ENCODE measurements at regions not wholly inside any gene's neighbourhood (a gene's known extent, or its start where the extent isn't known, plus 50 kb on each side); places are given as distances from the start of the nearest gene placed in this dataset.

DNA sequence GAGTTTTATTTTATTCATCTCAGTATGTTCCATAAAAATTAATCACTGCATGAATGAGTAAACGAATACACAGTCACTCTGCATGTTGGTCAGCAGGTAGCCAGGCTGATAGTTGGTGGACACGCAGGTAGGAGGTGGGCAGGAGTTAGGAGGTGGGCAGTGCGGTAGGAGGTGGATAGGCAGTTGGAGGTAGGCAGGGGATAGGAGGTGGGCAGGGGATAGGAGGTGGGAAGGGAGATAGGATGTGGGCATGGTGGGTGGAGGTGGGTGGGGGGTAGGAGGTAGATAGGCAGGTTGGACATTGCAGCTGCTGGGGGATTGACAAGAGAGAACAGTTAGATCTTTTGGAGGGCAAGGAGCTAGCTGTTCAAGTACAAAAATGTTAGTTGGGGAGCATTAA, 322.7 kb downstream of the PTPRU start (continued):
- TF ChIP-seq CHD2 (IDR thresholded peaks at IDR 0.05; ENCODE audit: low read length, partially characterized antibody) (no peak), SREBF2 (IDR thresholded peaks at IDR 0.05) (no peak)

DNA sequence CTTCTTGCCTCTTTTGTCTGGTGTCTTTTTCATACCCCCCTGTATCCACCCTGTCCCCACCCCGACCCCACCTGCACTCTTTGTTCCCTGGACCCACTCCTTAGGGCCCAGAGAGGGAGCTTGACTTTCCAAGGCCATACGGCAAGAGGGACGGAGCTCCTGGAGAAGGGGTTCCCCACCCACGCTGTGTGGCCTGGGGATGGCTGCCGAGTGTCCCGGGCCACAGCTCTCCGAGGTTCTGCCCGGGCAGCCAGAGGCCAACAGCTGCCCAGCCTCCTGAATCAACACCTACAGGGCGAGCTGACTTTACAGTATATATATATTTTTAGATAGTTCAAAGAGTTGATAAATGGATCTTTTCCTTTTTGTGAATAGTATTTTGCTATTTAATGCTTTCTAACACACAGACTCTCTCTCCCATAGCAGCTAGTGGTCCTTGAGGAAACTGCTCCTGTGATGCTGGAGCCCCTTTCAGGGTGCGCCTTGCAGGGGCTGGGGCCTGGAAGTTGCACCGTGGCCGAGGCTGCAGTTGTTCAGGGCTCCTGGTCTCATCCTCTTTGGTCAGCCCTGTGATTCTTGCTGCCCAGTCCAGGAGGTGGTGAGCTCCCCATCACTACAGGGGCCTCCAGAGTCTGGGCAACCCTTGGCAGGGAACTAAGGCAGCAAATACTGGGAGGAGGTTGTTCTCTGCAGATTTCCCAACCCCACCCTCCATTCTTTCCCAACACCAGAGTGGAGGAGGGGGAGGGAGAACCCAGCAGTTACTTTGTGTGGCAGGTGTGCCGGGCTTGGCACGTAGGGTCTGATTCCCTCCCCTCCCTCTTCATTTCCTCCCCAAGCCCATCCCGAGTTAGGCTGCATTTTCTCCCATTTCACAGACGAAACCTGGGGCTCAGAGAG, 321.6 kb downstream of the PTPRU start:
- POLR2A ChIA-PET = no interaction called here
- H3K4me1 ChIP-seq = no peaks in the 10 kb centered on the region
- CTCF ChIA-PET = no interaction called here
- TF ChIP-seq TFCP2L1 (CRISPR knock-in tag; IDR thresholded peaks at IDR 0.05) (no peak), BHLHE40 (IDR thresholded peaks at IDR 0.05; ENCODE audit: low read depth, low read length) (no peak), PHF8 (IDR thresholded peaks at IDR 0.05; ENCODE audit: borderline replicate concordance, low read depth) (no peak), FOSL2 (IDR thresholded peaks at IDR 0.05) (no peak), FOSL2 (CRISPR knock-in tag; IDR thresholded peaks at IDR 0.05) (no peak), CHD4 (IDR thresholded peaks at IDR 0.05; ENCODE audit: borderline replicate concordance) (no peak), RNF2 (IDR thresholded peaks at IDR 0.05; ENCODE audit: borderline replicate concordance, low read depth) (no peak), SMC3 (IDR thresholded peaks at IDR 0.05) (no peak), TP53 (CRISPR knock-in tag; IDR thresholded peaks at IDR 0.05) (no peak), POLR2A (IDR thresholded peaks at IDR 0.05; ENCODE audit: low read length) (no peak), MYC (IDR thresholded peaks at IDR 0.05; ENCODE audit: borderline replicate concordance, low read length) (no peak)
- TF ChIP-seq, protein P1, sequence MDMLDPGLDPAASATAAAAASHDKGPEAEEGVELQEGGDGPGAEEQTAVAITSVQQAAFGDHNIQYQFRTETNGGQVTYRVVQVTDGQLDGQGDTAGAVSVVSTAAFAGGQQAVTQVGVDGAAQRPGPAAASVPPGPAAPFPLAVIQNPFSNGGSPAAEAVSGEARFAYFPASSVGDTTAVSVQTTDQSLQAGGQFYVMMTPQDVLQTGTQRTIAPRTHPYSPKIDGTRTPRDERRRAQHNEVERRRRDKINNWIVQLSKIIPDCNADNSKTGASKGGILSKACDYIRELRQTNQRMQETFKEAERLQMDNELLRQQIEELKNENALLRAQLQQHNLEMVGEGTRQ (IDR thresholded peaks at IDR 0.05) = no peak
- TF ChIP-seq, protein P2, sequence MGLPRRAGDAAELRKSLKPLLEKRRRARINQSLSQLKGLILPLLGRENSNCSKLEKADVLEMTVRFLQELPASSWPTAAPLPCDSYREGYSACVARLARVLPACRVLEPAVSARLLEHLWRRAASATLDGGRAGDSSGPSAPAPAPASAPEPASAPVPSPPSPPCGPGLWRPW (IDR thresholded peaks at IDR 0.05) = no peak
- no peak for FAIRE-seq
- no peaks in the 10 kb centered on the region for H3K9me3 ChIP-seq
- no peak overlapping the region for H3K4me3 ChIP-seq
- H3K27ac ChIP-seq = no peak overlapping the region
- no peak overlapping the region for H3K4me2 ChIP-seq
- 44% methylated on average over 6 of the region's 16 CpGs for WGBS (ENCODE audit: missing lambda C conversion rate)
- ATAC-seq = no peak
- DNase-seq (ENCODE audit: low read depth in 1 of 2, low spot score in 1 of 2) = no peak

DNA sequence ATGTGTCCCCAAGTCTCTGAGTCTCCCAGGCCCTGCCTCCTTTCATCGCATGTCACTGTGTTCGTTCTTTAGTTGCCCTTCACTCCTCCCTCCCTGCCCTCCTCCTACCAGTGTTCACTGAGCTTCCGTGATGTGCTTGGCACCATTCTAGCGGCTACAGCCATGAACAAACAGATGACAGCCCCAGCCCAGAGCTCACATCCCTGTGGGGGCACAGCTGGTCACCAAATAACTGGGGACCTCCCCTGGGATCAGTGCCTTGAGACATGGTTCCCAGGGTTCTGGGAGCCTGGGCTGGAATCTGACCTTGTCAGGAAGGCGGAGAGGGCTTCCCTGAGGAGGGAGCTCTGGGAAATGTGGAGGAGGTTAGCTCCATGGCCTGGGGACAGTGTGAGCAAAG, 320.7 kb downstream of the PTPRU start:
- WGBS (ENCODE audit: missing lambda C conversion rate) = 64% methylated on average over 4 of the region's 5 CpGs
- H3K4me1 ChIP-seq = no peaks in the 10 kb centered on the region
- DNase-seq (ENCODE audit: low read depth in 1 of 2, low spot score in 1 of 2) (no peak), FAIRE-seq (no peak), ATAC-seq (no peak)
- no peak overlapping the region for H3K4me3 ChIP-seq
- TF ChIP-seq CBX2 (IDR thresholded peaks at IDR 0.05; ENCODE audit: borderline replicate concordance, low read depth) (no peak), HOXB13 (CRISPR knock-in tag; IDR thresholded peaks at IDR 0.05; ENCODE audit: low read depth) (no peak), RCOR1 (IDR thresholded peaks at IDR 0.05; ENCODE audit: low read depth, low read length) (no peak), HOXA7 (CRISPR knock-in tag; IDR thresholded peaks at IDR 0.05) (no peak), NPAS2 (CRISPR knock-in tag; IDR thresholded peaks at IDR 0.05; ENCODE audit: borderline replicate concordance) (no peak), EHMT2 (IDR thresholded peaks at IDR 0.05; ENCODE audit: low read depth) (no peak), CEBPB (IDR thresholded peaks at IDR 0.05) (no peak), FOSB (CRISPR knock-in tag; IDR thresholded peaks at IDR 0.05) (no peak), RNF2 (IDR thresholded peaks at IDR 0.05; ENCODE audit: borderline replicate concordance, low read depth) (no peak), RFX5 (IDR thresholded peaks at IDR 0.05) (no peak), ESRRA (IDR thresholded peaks at IDR 0.05; ENCODE audit: borderline replicate concordance, low read length) (no peak), SMC3 (IDR thresholded peaks at IDR 0.05) (no peak), EHF (CRISPR knock-in tag; IDR thresholded peaks at IDR 0.05) (no peak), POLR2A (IDR thresholded peaks at IDR 0.05; ENCODE audit: low read length) (no peak), NR3C1 (IDR thresholded peaks at IDR 0.05) (no peak)
- TF ChIP-seq, protein P1 (IDR thresholded peaks at IDR 0.05) = no peak
- TF ChIP-seq, protein P3, sequence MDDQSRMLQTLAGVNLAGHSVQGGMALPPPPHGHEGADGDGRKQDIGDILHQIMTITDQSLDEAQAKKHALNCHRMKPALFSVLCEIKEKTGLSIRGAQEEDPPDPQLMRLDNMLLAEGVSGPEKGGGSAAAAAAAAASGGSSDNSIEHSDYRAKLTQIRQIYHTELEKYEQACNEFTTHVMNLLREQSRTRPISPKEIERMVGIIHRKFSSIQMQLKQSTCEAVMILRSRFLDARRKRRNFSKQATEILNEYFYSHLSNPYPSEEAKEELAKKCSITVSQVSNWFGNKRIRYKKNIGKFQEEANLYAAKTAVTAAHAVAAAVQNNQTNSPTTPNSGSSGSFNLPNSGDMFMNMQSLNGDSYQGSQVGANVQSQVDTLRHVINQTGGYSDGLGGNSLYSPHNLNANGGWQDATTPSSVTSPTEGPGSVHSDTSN (IDR thresholded peaks at IDR 0.05) = no peak
- TF ChIP-seq, protein P4, sequence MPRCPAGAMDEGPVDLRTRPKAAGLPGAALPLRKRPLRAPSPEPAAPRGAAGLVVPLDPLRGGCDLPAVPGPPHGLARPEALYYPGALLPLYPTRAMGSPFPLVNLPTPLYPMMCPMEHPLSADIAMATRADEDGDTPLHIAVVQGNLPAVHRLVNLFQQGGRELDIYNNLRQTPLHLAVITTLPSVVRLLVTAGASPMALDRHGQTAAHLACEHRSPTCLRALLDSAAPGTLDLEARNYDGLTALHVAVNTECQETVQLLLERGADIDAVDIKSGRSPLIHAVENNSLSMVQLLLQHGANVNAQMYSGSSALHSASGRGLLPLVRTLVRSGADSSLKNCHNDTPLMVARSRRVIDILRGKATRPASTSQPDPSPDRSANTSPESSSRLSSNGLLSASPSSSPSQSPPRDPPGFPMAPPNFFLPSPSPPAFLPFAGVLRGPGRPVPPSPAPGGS (IDR thresholded peaks at IDR 0.05) = no peak
- ChIA-PET POLR2A (no interaction called here), CTCF (no interaction called here)
- H3K27ac ChIP-seq = no peak overlapping the region
- H3K9me3 ChIP-seq = no peaks in the 10 kb centered on the region
- no peak overlapping the region for H3K4me2 ChIP-seq
